OCI-LY1 (cell line): ENCODE measurements at regions not wholly inside any gene's neighbourhood (a gene's known extent, or its start where the extent isn't known, plus 50 kb on each side); places are given as distances from the start of the nearest gene placed in this dataset.

ENCODE experiments used
- H2AFZ ChIP-seq: fragments of 200-600 bp; sonication (generic), shearing (Covaris generic); 2 replicates; pipeline ENCODE4 v1.6.0; 2014; ENCODE audit warnings: antibody characterized with exemption, mild to moderate bottlenecking, low read length
- H3F3A ChIP-seq: fragments of 200-600 bp; sonication (generic), shearing (Covaris generic); 2 replicates; pipeline ENCODE4 v1.6.0; 2014; ENCODE audit warnings: mild to moderate bottlenecking, antibody characterized with exemption, low read length, moderate library complexity; ENCODE audit not compliant: insufficient read depth
- H3K27ac ChIP-seq: fragments of 200-600 bp; sonication (generic); 2 replicates; pipeline ENCODE4 v1.5.1; 2014; ENCODE audit warnings: low read length, mixed run types, mild to moderate bottlenecking, low read depth; ENCODE audit not compliant: poor library complexity, severe bottlenecking
- H3K27me3 ChIP-seq: fragments of 200-600 bp; sonication (generic); 2 replicates; pipeline ENCODE4 v1.6.0; 2014; ENCODE audit warnings: antibody characterized with exemption, mild to moderate bottlenecking, low read length, moderate library complexity; ENCODE audit not compliant: insufficient read depth
- H3K36me3 ChIP-seq: fragments of 200-600 bp; sonication (generic); 2 replicates; pipeline ENCODE4 v1.6.1; 2014; ENCODE audit warnings: mild to moderate bottlenecking, antibody characterized with exemption, low read length, moderate library complexity, mixed read lengths; ENCODE audit not compliant: insufficient read depth
- H3K4me1 ChIP-seq: fragments of 200-600 bp; sonication (generic); 2 replicates; pipeline ENCODE4 v1.5.1; 2014; ENCODE audit warnings: mild to moderate bottlenecking, low read length, moderate library complexity; ENCODE audit not compliant: insufficient read depth, severe bottlenecking
- H3K4me2 ChIP-seq: fragments of 200-600 bp; sonication (generic), shearing (Covaris generic); 2 replicates; pipeline ENCODE4 v1.6.1; 2014; ENCODE audit warnings: low read length
- H3K4me3 ChIP-seq: fragments of 200-600 bp; sonication (generic); 2 replicates; pipeline ENCODE4 v1.5.1; 2014; ENCODE audit warnings: low read length, low read depth, mild to moderate bottlenecking, mixed read lengths; ENCODE audit not compliant: poor library complexity, severe bottlenecking
- H3K79me2 ChIP-seq: fragments of 200-600 bp; shearing (Covaris generic); 2 replicates; pipeline ENCODE4 v1.6.1; 2016; ENCODE audit warnings: mixed run types, low read length, mixed read lengths; ENCODE audit not compliant: insufficient read depth
- H3K9ac ChIP-seq: fragments of 200-600 bp; sonication (generic), shearing (Covaris generic); 2 replicates; pipeline ENCODE4 v1.6.1; 2014; ENCODE audit warnings: mild to moderate bottlenecking, low read length, mixed read lengths
- H3K9me2 ChIP-seq: fragments of 200-600 bp; sonication (generic), shearing (Covaris generic); 2 replicates; pipeline ENCODE4 v1.6.1; 2014; ENCODE audit warnings: low read depth, mild to moderate bottlenecking, low read length, mixed read lengths
- H3K9me3 ChIP-seq: fragments of 200-600 bp; shearing (Covaris generic); 2 replicates; pipeline ENCODE4 v1.6.1; 2014; ENCODE audit warnings: low read length, mixed read lengths
- H4K20me1 ChIP-seq: fragments of 200-600 bp; sonication (generic), shearing (Covaris generic); 2 replicates; pipeline ENCODE4 v1.6.0; 2016; ENCODE audit warnings: mild to moderate bottlenecking, low read length; ENCODE audit not compliant: insufficient read depth
- CTCF ChIP-seq: fragments of 200-600 bp; sonication (generic), shearing (Covaris generic); IDR thresholded peaks from 2 replicates; pipeline ENCODE4 v1.5.1; 2017; ENCODE audit warnings: mild to moderate bottlenecking, antibody characterized with exemption, low read length, moderate library complexity, mixed read lengths
- EZH2 ChIP-seq: fragments of 200-600 bp; sonication (generic), shearing (Covaris generic); IDR thresholded peaks from 2 replicates; pipeline ENCODE4 v1.8.0; 2017; ENCODE audit warnings: borderline replicate concordance, mixed run types, mild to moderate bottlenecking, antibody characterized with exemption, low read length, moderate library complexity, mixed read lengths

GRCh38 chr1:232207073-232207866 is 422.7 kb downstream of the SIPA1L2 start:
- no peaks in the 10 kb centered on the region for H3K9me2 ChIP-seq
- no peak overlapping the region for H3K9ac ChIP-seq
- H3K9me3 ChIP-seq: no peaks in the 10 kb centered on the region
- no peaks in the 10 kb centered on the region for H3K4me1 ChIP-seq
- no peaks in the 10 kb centered on the region for H3F3A ChIP-seq
- no peak overlapping the region for H3K4me2 ChIP-seq
- H3K36me3 ChIP-seq: no peaks in the 10 kb centered on the region
- H2AFZ ChIP-seq: no peak overlapping the region
- no peak overlapping the region for H3K4me3 ChIP-seq
- TF ChIP-seq CTCF (no peak), EZH2 (no peak)
- H3K27me3 ChIP-seq: no peaks in the 10 kb centered on the region
- H4K20me1 ChIP-seq: no peaks in the 10 kb centered on the region
- H3K27ac ChIP-seq: no peak overlapping the region
- H3K79me2 ChIP-seq: no peaks in the 10 kb centered on the region

- H3K4me1 ChIP-seq: no peaks in the 10 kb centered on the region
- H3K4me2 ChIP-seq: no peak overlapping the region
- H3K79me2 ChIP-seq: no peaks in the 10 kb centered on the region
- H3K4me3 ChIP-seq: no peak overlapping the region
- no peaks in the 10 kb centered on the region for H3K36me3 ChIP-seq
- H3F3A ChIP-seq: no peaks in the 10 kb centered on the region
- TF ChIP-seq EZH2 (no peak), CTCF (no peak)
- no peak overlapping the region for H2AFZ ChIP-seq
- no peaks in the 10 kb centered on the region for H3K27me3 ChIP-seq
- no peak overlapping the region for H3K9ac ChIP-seq
- no peak overlapping the region for H3K27ac ChIP-seq
- no peaks in the 10 kb centered on the region for H3K9me2 ChIP-seq
- no peaks in the 10 kb centered on the region for H3K9me3 ChIP-seq
- no peaks in the 10 kb centered on the region for H4K20me1 ChIP-seq
Observed at GRCh38 chr1:232204269-232204668, 425.7 kb downstream of the SIPA1L2 start.

DNA sequence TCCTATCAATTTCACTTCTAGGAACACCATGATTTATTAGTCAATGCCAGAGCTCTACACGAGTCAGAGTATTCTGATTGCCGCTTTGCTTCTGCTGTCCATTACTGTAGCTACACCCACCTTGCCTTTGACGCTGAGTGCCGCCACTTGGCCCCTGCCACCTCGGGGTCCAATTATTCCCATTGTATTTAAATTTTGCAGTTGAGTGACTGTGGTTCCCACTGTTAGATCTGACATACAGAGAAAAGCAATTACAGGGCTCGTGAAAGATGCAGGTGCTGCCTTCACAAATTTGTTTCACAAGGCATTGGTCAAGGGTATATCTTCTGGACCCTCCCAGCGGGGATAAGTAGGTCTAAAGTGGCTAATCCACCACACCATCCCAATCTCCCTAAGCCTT is 428.9 kb downstream of the SIPA1L2 start:
- Histone ChIP-seq H3K4me1 (no peaks in the 10 kb centered on the region), H4K20me1 (no peaks in the 10 kb centered on the region), H3K27me3 (no peaks in the 10 kb centered on the region), H3K9me3 (no peaks in the 10 kb centered on the region), H3K79me2 (no peaks in the 10 kb centered on the region), H3K4me3 (no peak overlapping the region), H3K27ac (no peak overlapping the region), H3K9ac (no peak overlapping the region), H2AFZ (no peak overlapping the region), H3F3A (no peaks in the 10 kb centered on the region), H3K9me2 (no peaks in the 10 kb centered on the region), H3K36me3 (no peaks in the 10 kb centered on the region), H3K4me2 (no peak overlapping the region)
- no peak for TF ChIP-seq CTCF
- TF ChIP-seq EZH2: no peak
